ENCODE measurements at regions not wholly inside any gene's neighbourhood (a gene's known extent, or its start where the extent isn't known, plus 50 kb on each side); places are given as distances from the start of the nearest gene placed in this dataset.

DNA sequence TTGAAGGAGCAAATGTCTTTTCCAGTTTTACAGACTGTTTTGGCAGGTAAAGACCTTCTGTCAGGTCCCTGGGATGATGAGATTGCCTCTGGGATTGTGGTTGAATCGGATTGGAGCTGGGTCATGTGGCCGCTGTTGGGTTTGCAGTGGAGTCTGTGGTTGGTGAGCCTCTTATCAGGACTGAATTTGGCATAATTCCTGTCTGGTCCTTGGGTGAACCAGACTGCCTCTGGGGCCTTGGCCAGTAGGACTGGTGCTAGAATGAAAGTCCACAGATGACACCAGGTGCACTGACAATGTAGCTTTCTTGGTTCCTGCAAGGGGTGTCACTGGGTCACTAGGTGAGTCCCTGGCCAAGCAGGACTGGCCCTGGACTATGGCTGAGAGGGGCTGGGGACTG is 155.3 kb downstream of the TPH2 start:
- DNase-seq (ENCODE audit: extremely low spot score, unreplicated experiment), result no peak
- Mint-ChIP-seq H3K27me3 (no peaks in the 10 kb centered on the region), H3K9me3 (peaks cover 6% of the 10 kb centered on the region), H3K4me3 (no peak overlapping the region), H3K27ac (no peak overlapping the region), H3K36me3 (no peaks in the 10 kb centered on the region), H3K4me1 (ENCODE audit: unreplicated experiment) (no peaks in the 10 kb centered on the region)
- TF ChIP-seq, protein P1, sequence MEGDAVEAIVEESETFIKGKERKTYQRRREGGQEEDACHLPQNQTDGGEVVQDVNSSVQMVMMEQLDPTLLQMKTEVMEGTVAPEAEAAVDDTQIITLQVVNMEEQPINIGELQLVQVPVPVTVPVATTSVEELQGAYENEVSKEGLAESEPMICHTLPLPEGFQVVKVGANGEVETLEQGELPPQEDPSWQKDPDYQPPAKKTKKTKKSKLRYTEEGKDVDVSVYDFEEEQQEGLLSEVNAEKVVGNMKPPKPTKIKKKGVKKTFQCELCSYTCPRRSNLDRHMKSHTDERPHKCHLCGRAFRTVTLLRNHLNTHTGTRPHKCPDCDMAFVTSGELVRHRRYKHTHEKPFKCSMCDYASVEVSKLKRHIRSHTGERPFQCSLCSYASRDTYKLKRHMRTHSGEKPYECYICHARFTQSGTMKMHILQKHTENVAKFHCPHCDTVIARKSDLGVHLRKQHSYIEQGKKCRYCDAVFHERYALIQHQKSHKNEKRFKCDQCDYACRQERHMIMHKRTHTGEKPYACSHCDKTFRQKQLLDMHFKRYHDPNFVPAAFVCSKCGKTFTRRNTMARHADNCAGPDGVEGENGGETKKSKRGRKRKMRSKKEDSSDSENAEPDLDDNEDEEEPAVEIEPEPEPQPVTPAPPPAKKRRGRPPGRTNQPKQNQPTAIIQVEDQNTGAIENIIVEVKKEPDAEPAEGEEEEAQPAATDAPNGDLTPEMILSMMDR (conservative IDR thresholded peaks at IDR 0.05), result no peak

GRCh38 chr12:72094490-72094889 is 155.8 kb downstream of the TPH2 start:
- Mint-ChIP-seq H3K27ac (no peak overlapping the region), H3K36me3 (no peaks in the 10 kb centered on the region), H3K27me3 (no peaks in the 10 kb centered on the region), H3K4me3 (no peak overlapping the region), H3K9me3 (peaks cover 6% of the 10 kb centered on the region), H3K4me1 (ENCODE audit: unreplicated experiment) (no peaks in the 10 kb centered on the region)
- TF ChIP-seq, protein P1 (conservative IDR thresholded peaks at IDR 0.05), result no peak
- no peak for DNase-seq (ENCODE audit: extremely low spot score, unreplicated experiment)

- peaks cover 6% of the 10 kb centered on the region for H3K9me3 Mint-ChIP-seq
- no peak overlapping the region for H3K4me3 Mint-ChIP-seq
- H3K36me3 Mint-ChIP-seq, result no peaks in the 10 kb centered on the region
- no peak overlapping the region for H3K27ac Mint-ChIP-seq
- no peak for DNase-seq (ENCODE audit: extremely low spot score, unreplicated experiment)
- no peaks in the 10 kb centered on the region for H3K27me3 Mint-ChIP-seq
- TF ChIP-seq, protein P1 (conservative IDR thresholded peaks at IDR 0.05), result no peak
- no peaks in the 10 kb centered on the region for H3K4me1 Mint-ChIP-seq (ENCODE audit: unreplicated experiment)
These were observed 156.4 kb downstream of the TPH2 start for GRCh38 chr12:72095025-72095424.

DNA sequence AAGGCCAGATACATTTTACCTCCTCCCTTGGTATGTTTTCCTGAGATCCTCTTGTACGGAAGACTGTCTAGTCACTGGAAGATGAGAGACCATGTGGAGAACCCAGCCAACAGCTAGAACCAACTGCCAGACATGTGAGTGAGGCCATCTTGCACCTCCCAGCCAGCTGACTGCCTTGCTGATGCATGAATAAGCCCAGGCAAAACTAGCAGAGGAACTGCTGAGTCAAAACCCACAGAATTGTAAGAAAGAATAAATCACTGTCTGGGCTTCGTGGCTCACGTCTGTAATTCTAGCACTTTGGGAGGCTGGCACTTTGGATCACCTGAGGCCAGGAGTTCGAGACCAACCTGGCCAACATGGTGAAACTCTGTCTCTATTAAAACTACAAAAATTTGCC is 160.0 kb downstream of the TPH2 start:
- TF ChIP-seq, protein P1 (conservative IDR thresholded peaks at IDR 0.05), result no peak
- no peak for DNase-seq (ENCODE audit: extremely low spot score, unreplicated experiment)
- H3K4me1 Mint-ChIP-seq (ENCODE audit: unreplicated experiment), result no peaks in the 10 kb centered on the region
- no peaks in the 10 kb centered on the region for H3K36me3 Mint-ChIP-seq
- H3K27me3 Mint-ChIP-seq, result no peaks in the 10 kb centered on the region
- H3K9me3 Mint-ChIP-seq, result peaks cover 3% of the 10 kb centered on the region
- H3K4me3 Mint-ChIP-seq, result no peak overlapping the region
- H3K27ac Mint-ChIP-seq, result no peak overlapping the region

- H3K4me1 Mint-ChIP-seq (ENCODE audit: unreplicated experiment), result no peaks in the 10 kb centered on the region
- no peaks in the 10 kb centered on the region for H3K27me3 Mint-ChIP-seq
- H3K9me3 Mint-ChIP-seq, result no peaks in the 10 kb centered on the region
- H3K27ac Mint-ChIP-seq, result no peak overlapping the region
- TF ChIP-seq, protein P1 (conservative IDR thresholded peaks at IDR 0.05), result no peak
- no peak overlapping the region for H3K4me3 Mint-ChIP-seq
- H3K36me3 Mint-ChIP-seq, result no peaks in the 10 kb centered on the region
- no peak for DNase-seq (ENCODE audit: extremely low spot score, unreplicated experiment)
These were observed 162.2 kb downstream of the TPH2 start for GRCh38 chr12:72100854-72101253.

DNA sequence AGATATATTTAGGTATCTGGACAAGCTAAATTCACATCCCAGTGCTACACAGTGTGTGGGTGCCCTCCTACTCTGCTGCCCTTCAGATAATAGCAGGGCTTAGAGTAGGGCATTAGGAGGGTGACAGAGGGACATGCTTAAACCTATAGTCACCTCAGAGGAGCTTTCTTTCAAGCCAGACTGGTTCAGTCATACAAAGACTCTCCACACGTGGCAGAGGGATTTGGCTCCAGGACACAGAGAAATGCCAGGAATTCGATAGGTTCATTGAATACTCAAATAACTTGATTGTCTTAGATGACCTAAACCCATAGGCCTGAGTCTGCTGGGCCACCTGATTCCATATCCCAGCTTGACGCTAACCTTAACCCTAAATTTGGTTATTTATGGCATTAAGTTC is 163.5 kb downstream of the TPH2 start:
- Mint-ChIP-seq H3K36me3 (no peaks in the 10 kb centered on the region), H3K9me3 (no peaks in the 10 kb centered on the region), H3K4me1 (ENCODE audit: unreplicated experiment) (no peaks in the 10 kb centered on the region), H3K27ac (no peak overlapping the region), H3K4me3 (no peak overlapping the region), H3K27me3 (no peaks in the 10 kb centered on the region)
- TF ChIP-seq, protein P1 (conservative IDR thresholded peaks at IDR 0.05), result no peak
- no peak for DNase-seq (ENCODE audit: extremely low spot score, unreplicated experiment)
